MCF 10A (cell line): ENCODE measurements at regions not wholly inside any gene's neighbourhood (a gene's known extent, or its start where the extent isn't known, plus 50 kb on each side); places are given as distances from the start of the nearest gene placed in this dataset.

Source experiments
- BruUV-seq: library from RNA; stranded (reverse); fragments of 400-500 nt; replicated peaks from 2 replicates; lab custom pipeline; 2021; lab: Mats Ljungman, UMichigan
- CTCF ChIA-PET: fragments of 300-600 bp; sonication (Branson Sonifier 250); formaldehyde crosslinking; extraction: SDS; loops from one replicate; lab custom pipeline; 2021; ENCODE audit warnings: antibody characterized with exemption, inconsistent platforms; lab: Yijun Ruan, JAX
- POLR2A ChIA-PET: fragments of 300-600, 350-650 bp; sonication (Branson Sonifier 250); formaldehyde crosslinking; extraction: SDS; loops from one replicate; lab custom pipeline; 2020; ENCODE audit warnings: antibody characterized with exemption, inconsistent platforms; lab: Yijun Ruan, JAX
- DNase-seq: peaks from one replicate; pipeline ENCODE4 v3.0.0-alpha.2; 2018; ENCODE audit not compliant: unreplicated experiment
- H3K27ac Mint-ChIP-seq: one replicate; pipeline ENCODE4 v1.8.0; 2022; ENCODE audit warnings: mild to moderate bottlenecking, low read depth, mixed read lengths; ENCODE audit not compliant: unreplicated experiment
- H3K27me3 Mint-ChIP-seq: one replicate; pipeline ENCODE4 v1.8.0; 2022; ENCODE audit warnings: mixed read lengths; ENCODE audit not compliant: insufficient read depth, unreplicated experiment
- H3K36me3 Mint-ChIP-seq: one replicate; pipeline ENCODE4 v1.8.0; 2022; ENCODE audit warnings: mild to moderate bottlenecking, moderate library complexity, mixed read lengths; ENCODE audit not compliant: insufficient read depth, unreplicated experiment
- H3K4me1 Mint-ChIP-seq: one replicate; pipeline ENCODE4 v1.8.0; 2022; ENCODE audit warnings: mixed read lengths; ENCODE audit not compliant: insufficient read depth, unreplicated experiment
- H3K4me3 Mint-ChIP-seq: one replicate; pipeline ENCODE4 v1.8.0; 2022; ENCODE audit warnings: mild to moderate bottlenecking, moderate library complexity, mixed read lengths; ENCODE audit not compliant: unreplicated experiment
- H3K9me3 Mint-ChIP-seq: one replicate; pipeline ENCODE4 v1.8.0; 2022; ENCODE audit warnings: mixed read lengths; ENCODE audit not compliant: unreplicated experiment
- CTCF ChIP-seq: fragments of 200-600 bp; IDR thresholded peaks from one replicate; pipeline ENCODE4 v1.8.0; 2022; ENCODE audit warnings: antibody characterized with exemption, mild to moderate bottlenecking; ENCODE audit not compliant: unreplicated experiment
- intact Hi-C: fragments of 100-400 bp; cut with micrococcal nuclease; formaldehyde crosslinking; loops from 2 replicates; pipeline ENCODE4 v1.14.1; 2022

GRCh38 chrX:124737771-124738170 lies 391.4 kb downstream of the SH2D1A start:
- Mint-ChIP-seq H3K4me1 (no peaks in the 10 kb centered on the region), H3K36me3 (no peaks in the 10 kb centered on the region), H3K9me3 (no peaks in the 10 kb centered on the region), H3K27ac (no peak overlapping the region), H3K4me3 (no peak overlapping the region), H3K27me3 (no peaks in the 10 kb centered on the region)
- no TSS peak for BruUV-seq
- intact Hi-C loops: no loop called here
- no peak for DNase-seq
- ChIA-PET POLR2A (no interaction called here), CTCF (interaction anchor here (0.7 kb wide), 1 partner anchor 222 kb away, joined by 3 read pairs; no protein-coding TSS in a partner anchor)
- TF ChIP-seq CTCF: no peak

GRCh38 chrX:124747295-124747694 lies 400.9 kb downstream of the SH2D1A start:
- POLR2A ChIA-PET: no interaction called here
- no peaks in the 10 kb centered on the region for H3K27me3 Mint-ChIP-seq
- CTCF ChIA-PET: no interaction called here

GRCh38 chrX:124764354-124764753 lies 418.0 kb downstream of the SH2D1A start:
- no peak overlapping the region for H3K27ac Mint-ChIP-seq
- H3K27me3 Mint-ChIP-seq: no peaks in the 10 kb centered on the region
- BruUV-seq: no TSS peak
- ChIA-PET POLR2A (no interaction called here), CTCF (interaction anchor here (0.6 kb wide), 1 partner anchor 9 kb away, joined by 3 read pairs; no protein-coding TSS in a partner anchor)
- intact Hi-C loops: no loop called here
- H3K4me3 Mint-ChIP-seq: no peak overlapping the region
- DNase-seq: no peak
- no peaks in the 10 kb centered on the region for H3K4me1 Mint-ChIP-seq
- no peaks in the 10 kb centered on the region for H3K9me3 Mint-ChIP-seq
- no peak for TF ChIP-seq CTCF
- no peaks in the 10 kb centered on the region for H3K36me3 Mint-ChIP-seq

More at GRCh38 chrX:124747295-124747694, 400.9 kb downstream of the SH2D1A start:
- no peak for DNase-seq
- TF ChIP-seq CTCF: no peak
- BruUV-seq: no TSS peak
- no peak overlapping the region for H3K27ac Mint-ChIP-seq
- no peaks in the 10 kb centered on the region for H3K9me3 Mint-ChIP-seq
- intact Hi-C loops: no loop called here
- no peak overlapping the region for H3K4me3 Mint-ChIP-seq
- no peaks in the 10 kb centered on the region for H3K36me3 Mint-ChIP-seq
- no peaks in the 10 kb centered on the region for H3K4me1 Mint-ChIP-seq

GRCh38 chrX:124769166-124769565 lies 422.8 kb downstream of the SH2D1A start:
- Mint-ChIP-seq H3K4me3 (no peak overlapping the region), H3K27ac (no peak overlapping the region), H3K27me3 (no peaks in the 10 kb centered on the region), H3K36me3 (peaks cover 7% of the 10 kb centered on the region), H3K9me3 (peaks cover under 1% of the 10 kb centered on the region), H3K4me1 (no peaks in the 10 kb centered on the region)
- DNase-seq: no peak
- no peak for TF ChIP-seq CTCF
- ChIA-PET POLR2A (no interaction called here), CTCF (no interaction called here)
- intact Hi-C loops: no loop called here
- no TSS peak for BruUV-seq
